ENCODE measurements at regions not wholly inside any gene's neighbourhood (a gene's known extent, or its start where the extent isn't known, plus 50 kb on each side); places are given as distances from the start of the nearest gene placed in this dataset.
"Not testable (repeated sequence)": the region's sequence is repeated elsewhere in the genome, so short reads cannot be mapped to it uniquely, and the experiment has no call there.

DNA sequence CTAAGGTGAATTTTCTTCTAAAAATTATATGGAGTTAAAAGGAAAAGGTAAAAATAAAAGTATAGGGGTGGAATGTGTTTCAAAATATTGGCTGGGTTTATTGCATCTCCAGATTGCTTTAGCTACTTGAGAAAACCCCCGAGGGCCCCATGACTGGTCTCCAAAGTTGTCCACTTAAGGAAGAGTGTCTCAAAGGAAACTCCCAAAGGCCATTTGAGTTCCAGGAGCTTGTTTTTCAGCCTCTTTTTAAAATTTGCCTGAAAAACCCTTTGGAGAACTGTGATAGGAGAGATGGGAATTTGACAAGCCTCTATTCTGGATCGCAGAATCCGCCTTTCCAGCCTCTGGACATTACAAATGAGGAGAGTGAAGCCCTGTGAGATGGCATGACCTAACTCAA lies 225.6 kb downstream of the ZNF326 start:
- H3K27ac Mint-ChIP-seq: no peak overlapping the region
- ATAC-seq: no peak
- H3K36me3 Mint-ChIP-seq: no peaks in the 10 kb centered on the region
- no peaks in the 10 kb centered on the region for H3K27me3 Mint-ChIP-seq
- peaks cover 10% of the 10 kb centered on the region for H3K9me3 Mint-ChIP-seq
- no peak overlapping the region for H3K4me3 Mint-ChIP-seq
- H3K4me1 Mint-ChIP-seq: no peaks in the 10 kb centered on the region

DNA sequence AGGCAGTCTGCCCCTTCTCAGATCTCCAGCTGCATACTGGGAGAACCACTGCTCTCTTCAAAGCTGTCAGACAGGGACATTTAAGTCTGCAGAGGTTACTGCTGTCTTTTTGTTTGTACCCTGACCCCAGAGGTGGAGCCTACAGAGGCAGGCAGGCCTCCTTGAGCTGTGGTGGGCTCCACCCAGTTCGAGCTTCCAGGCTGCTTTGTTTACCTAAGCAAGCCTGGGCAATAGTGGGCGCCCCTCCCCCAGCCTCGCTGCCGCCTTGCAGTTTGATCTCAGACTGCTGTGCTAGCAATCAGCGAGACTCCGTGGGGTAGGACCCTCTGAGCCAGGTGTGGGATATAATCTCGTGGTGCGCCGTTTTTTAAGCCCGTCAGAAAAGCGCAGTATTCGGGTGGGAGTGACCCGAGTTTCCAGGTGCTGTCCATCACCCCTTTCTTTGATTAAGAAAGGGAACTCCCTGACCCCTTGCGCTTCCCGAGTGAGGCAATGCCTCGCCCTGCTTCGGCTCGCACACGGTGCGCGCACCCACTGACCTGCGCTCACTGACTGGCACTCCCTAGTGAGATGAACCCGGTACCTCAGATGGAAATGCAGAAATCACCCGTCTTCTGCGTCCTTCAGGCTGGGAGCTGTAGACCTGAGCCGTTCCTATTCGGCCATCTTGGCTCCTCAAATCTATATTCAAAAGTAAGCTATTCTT lies 224.4 kb downstream of the ZNF326 start:
- H3K36me3 Mint-ChIP-seq, H3K4me1 Mint-ChIP-seq, H3K9me3 Mint-ChIP-seq, H3K27me3 Mint-ChIP-seq, ATAC-seq, H3K4me3 Mint-ChIP-seq, H3K27ac Mint-ChIP-seq: not testable (repeated sequence)

DNA sequence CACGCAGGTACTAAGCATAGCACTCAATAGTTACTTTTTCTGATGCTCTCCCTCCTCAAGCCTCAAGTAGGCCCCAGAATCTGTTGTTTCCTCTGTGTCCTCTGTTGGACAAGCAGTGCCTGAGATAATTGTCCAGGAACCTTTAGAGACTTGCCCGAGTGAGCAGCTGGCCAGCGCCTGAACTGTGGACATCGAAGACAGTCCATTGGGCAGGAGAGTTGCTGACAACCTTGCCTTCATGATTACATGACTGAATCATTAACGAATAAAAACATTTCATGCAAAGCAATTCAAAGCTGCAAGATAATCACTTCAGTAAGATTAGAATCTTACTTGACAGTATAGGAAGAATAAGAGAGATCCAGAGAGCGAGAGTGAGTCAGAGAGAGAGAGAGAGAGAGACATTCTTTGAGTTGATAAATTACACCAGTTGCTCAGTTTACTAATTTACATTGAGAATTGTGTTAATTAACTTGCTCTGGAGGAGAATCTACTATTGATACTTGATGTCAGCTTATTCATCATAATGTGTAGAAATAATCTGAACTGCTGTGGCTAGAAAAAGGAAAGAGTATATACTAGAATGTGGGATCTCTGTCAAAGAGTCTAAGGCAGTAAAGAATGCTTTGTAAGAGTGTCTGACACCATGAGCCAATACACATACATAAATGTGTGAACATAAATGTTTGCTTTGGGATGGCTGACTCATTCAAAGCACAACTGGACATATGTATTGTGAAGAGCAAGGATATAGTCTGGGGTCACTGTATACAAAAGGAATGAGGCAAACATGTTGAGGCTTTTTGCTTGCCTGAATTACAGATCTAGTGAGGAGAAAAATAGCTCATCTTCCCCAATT lies 216.0 kb downstream of the ZNF326 start:
- Mint-ChIP-seq H3K27ac (no peak overlapping the region), H3K36me3 (no peaks in the 10 kb centered on the region), H3K9me3 (no peaks in the 10 kb centered on the region), H3K4me3 (no peak overlapping the region), H3K4me1 (no peaks in the 10 kb centered on the region), H3K27me3 (no peaks in the 10 kb centered on the region)
- ATAC-seq: no peak

DNA sequence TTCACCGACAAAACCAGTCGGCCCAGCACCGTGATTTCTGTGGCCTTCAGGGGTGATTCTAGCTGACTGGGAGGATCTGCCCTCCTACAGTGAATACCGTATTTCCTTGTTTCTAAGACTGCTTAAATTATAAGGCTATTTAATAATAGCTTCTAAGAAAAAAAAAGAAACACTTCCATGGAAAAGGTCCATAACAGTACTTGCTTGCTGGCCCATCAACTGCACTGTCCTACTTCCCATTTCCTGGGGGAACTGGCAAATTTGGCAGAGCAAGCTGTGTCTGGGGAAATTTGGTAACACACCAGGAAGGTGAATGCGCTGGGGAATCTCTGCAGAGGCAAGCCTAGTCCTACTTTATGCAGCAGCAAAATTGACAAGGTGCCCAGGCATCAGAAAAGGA lies 214.0 kb downstream of the ZNF326 start:
- no peaks in the 10 kb centered on the region for H3K9me3 Mint-ChIP-seq
- no peaks in the 10 kb centered on the region for H3K27me3 Mint-ChIP-seq
- H3K4me1 Mint-ChIP-seq: no peaks in the 10 kb centered on the region
- H3K27ac Mint-ChIP-seq: no peak overlapping the region
- no peak overlapping the region for H3K4me3 Mint-ChIP-seq
- no peaks in the 10 kb centered on the region for H3K36me3 Mint-ChIP-seq
- no peak for ATAC-seq

DNA sequence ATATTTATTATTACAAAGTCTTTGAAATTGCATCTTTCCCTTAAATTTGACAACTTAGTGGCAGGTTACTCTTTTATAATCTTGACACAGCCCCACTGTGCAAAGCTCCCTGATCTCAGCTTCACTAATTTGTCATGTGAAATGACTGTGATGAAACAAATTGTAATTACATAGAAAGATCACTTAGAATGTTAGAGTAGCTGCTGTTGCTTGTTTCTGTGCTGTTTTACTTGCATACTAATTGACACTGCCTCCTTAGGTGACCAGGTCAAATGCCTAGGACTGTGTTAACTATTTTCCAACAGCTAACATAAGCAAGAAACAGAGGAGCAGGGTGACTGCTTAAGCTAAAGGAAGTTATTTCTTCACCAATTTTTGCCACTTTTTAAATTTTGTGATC lies 211.3 kb downstream of the ZNF326 start:
- H3K9me3 Mint-ChIP-seq: peaks cover 5% of the 10 kb centered on the region
- no peak overlapping the region for H3K4me3 Mint-ChIP-seq
- no peaks in the 10 kb centered on the region for H3K4me1 Mint-ChIP-seq
- H3K27ac Mint-ChIP-seq: no peak overlapping the region
- no peaks in the 10 kb centered on the region for H3K27me3 Mint-ChIP-seq
- H3K36me3 Mint-ChIP-seq: no peaks in the 10 kb centered on the region
- ATAC-seq: no peak

DNA sequence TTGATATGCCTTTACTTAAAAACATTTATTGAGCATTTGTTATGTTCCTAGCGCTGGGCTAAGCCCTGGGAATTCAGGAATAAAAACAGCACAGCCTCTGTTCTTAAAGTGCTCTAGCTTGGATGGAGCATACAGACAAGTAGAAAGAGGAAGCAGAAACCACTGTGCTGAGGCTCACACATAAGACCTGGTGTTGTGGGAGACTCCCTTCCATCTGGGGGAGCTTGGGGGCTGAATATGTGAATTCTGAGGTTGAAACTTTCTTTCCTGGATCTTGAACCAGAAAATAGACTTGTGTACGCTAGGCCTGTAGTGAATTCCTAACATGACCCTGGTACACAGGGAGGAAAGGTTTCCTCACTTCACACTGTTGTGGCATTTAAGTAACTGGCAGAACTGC lies 209.9 kb downstream of the ZNF326 start:
- no peak overlapping the region for H3K4me3 Mint-ChIP-seq
- H3K27ac Mint-ChIP-seq: no peak overlapping the region
- peaks cover 5% of the 10 kb centered on the region for H3K9me3 Mint-ChIP-seq
- H3K36me3 Mint-ChIP-seq: no peaks in the 10 kb centered on the region
- no peaks in the 10 kb centered on the region for H3K4me1 Mint-ChIP-seq
- ATAC-seq: no peak
- no peaks in the 10 kb centered on the region for H3K27me3 Mint-ChIP-seq

DNA sequence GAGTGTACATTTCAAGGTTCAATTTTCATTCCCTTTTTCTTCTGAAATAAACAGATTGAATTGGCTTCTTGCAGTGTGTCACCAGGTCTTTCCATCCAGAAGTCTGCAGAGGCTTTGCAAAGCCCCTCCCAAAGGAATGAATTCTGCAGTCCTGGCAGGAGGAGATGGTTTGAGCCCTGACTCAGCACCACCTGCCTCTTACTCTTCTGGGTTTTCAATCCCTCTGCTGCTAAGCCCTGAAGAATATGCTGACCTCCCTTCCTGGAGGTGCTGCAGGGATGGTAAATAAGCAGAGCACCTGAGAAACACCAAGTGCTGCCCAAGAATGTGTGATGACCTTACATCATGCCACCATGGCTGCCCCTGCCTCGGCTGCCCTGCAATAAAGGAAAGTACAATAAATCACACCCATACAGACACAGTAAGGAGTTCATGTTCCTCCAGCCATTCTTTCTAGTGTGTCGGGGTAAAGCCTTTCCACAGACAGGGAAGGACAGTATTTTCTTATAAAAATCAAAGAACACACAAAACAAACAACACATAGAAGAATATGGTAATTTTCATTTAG lies 209.2 kb downstream of the ZNF326 start:
- ATAC-seq: no peak
- no peaks in the 10 kb centered on the region for H3K27me3 Mint-ChIP-seq
- no peaks in the 10 kb centered on the region for H3K36me3 Mint-ChIP-seq
- H3K9me3 Mint-ChIP-seq: peaks cover 5% of the 10 kb centered on the region
- H3K4me3 Mint-ChIP-seq: no peak overlapping the region
- H3K27ac Mint-ChIP-seq: no peak overlapping the region
- no peaks in the 10 kb centered on the region for H3K4me1 Mint-ChIP-seq

DNA sequence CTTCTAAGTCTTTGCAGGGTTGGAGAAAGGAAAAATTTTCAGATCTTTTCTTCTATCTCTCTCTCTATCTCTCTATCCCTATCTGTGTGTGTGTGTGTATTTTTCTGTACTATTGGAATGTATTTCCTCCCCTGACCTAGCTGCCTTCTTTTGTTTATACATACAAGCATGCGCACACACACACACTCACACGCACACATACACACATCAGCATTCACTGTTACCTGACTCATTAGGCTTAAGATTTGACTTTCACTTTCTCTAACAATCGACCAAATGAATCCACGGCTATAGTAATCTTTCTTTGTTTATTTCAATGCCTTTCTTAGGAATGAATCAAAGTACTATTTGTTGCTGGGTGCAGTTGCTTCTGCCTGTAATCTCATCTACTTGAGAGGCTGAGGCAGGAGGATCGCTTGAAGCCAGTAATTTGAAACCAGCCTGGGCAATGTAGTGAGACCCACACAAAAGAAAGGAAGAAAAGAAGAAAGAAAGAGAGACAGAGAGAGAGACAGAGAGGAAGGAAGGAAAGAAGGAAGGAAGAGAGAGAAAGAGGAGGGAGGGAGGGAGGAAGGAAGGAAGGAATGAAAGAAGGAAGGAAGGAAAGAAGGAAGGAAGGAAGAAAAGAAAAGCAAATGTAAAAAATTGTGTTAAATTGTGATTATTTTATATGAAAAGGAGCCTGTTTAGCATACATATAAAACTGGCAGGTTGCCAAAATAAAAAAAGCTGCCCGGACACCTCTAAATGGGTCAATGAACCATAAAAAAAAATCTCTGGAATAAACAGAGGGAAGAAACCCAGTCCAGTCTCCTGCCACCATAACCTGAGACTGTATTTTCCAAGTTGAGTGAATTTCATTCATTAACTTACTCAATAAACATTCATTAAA lies 206.8 kb downstream of the ZNF326 start:
- peaks cover 5% of the 10 kb centered on the region for H3K9me3 Mint-ChIP-seq
- no peak overlapping the region for H3K27ac Mint-ChIP-seq
- H3K27me3 Mint-ChIP-seq: no peaks in the 10 kb centered on the region
- H3K4me3 Mint-ChIP-seq: no peak overlapping the region
- no peaks in the 10 kb centered on the region for H3K36me3 Mint-ChIP-seq
- H3K4me1 Mint-ChIP-seq: no peaks in the 10 kb centered on the region
- no peak for ATAC-seq

DNA sequence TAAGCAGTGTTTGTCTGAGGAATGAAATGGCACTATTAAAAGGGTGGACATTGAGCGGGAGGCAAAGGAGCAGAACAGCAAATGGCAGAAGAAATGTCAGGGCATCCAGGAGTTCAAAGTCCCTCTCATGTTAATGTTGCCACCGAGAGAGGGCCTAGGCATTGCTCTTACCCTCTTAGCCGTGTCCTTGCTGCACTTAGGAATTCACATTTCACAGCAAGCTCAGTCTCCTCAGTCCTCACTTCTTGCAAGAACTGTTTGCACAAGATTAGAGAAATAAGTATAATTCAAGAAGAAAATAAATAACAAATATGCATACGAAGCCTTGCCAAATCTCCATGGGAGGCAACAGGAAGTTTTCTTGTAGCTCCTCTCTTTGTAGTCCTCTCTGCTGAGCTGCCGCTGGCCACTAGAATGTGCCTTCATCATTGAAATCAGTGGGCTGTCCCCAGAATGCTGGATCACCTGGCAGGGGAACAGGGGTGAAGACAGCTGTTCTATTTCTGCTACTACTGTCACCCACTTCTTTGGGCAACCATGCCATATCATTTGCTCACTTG lies 205.8 kb downstream of the ZNF326 start:
- Mint-ChIP-seq H3K27ac (no peak overlapping the region), H3K4me1 (no peaks in the 10 kb centered on the region), H3K4me3 (no peak overlapping the region), H3K27me3 (no peaks in the 10 kb centered on the region), H3K36me3 (no peaks in the 10 kb centered on the region), H3K9me3 (peaks cover 5% of the 10 kb centered on the region)
- no peak for ATAC-seq

DNA sequence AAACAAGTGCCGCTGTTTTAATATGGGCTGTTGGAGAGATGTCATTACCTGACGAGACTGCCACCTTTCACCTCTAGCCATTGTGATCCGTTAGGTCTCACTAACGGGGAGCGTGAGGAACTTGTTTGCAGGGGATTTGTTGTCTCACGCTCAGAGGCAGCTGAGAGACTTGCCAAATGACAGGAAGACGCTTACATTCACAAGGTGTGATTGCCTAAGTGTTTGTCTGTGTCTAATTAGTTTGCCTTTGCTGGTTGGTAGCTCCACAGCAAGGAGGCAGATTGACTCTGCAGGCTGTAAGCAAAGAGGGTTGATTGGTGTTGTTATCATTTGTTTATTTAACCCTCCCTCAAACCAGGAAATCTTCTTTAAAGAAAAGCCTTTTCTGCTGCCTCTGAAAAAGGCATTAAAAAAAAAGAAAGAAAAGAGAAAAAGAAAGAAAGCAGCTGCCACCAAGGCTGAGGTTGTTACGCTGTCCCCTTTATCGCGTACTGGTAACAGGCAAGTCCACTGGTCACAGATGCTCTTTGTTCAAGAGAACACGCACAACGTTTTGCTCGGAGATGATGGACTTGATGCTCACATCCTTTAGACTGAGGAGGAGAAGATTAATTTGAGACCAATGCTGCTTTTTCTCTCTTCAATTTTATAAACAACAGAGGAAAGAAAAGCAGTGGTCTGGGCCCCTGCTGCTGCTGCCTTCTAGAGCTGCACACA lies 203.9 kb downstream of the ZNF326 start:
- H3K9me3 Mint-ChIP-seq: peaks cover 5% of the 10 kb centered on the region
- H3K4me3 Mint-ChIP-seq: no peak overlapping the region
- no peaks in the 10 kb centered on the region for H3K27me3 Mint-ChIP-seq

DNA sequence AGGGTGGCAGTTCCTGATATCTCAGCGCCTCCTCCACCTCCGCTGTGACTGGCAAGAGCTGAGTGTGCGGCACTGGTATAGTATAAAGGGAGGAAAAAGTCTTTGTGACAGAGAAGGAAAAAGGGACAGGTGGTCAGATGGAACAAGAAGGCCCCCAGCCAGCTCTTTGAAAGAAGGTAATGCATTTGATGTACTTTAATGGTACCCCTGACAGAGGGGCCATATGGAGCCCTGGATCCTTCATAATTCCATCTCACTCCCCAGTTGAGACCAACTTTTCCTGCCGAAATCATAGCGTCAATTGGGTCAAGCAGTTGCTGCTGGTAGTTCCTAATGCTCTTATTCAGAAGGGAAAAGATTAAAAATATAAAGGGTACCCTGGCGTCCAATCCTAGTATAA lies 198.2 kb downstream of the ZNF326 start:
- H3K27me3 Mint-ChIP-seq: no peaks in the 10 kb centered on the region
- no peak overlapping the region for H3K27ac Mint-ChIP-seq
- no peak overlapping the region for H3K4me3 Mint-ChIP-seq

More for the DNA sequence above, 203.9 kb downstream of the ZNF326 start:
- H3K36me3 Mint-ChIP-seq: no peaks in the 10 kb centered on the region
- H3K4me1 Mint-ChIP-seq: no peaks in the 10 kb centered on the region
- no peak for ATAC-seq
- no peak overlapping the region for H3K27ac Mint-ChIP-seq

DNA sequence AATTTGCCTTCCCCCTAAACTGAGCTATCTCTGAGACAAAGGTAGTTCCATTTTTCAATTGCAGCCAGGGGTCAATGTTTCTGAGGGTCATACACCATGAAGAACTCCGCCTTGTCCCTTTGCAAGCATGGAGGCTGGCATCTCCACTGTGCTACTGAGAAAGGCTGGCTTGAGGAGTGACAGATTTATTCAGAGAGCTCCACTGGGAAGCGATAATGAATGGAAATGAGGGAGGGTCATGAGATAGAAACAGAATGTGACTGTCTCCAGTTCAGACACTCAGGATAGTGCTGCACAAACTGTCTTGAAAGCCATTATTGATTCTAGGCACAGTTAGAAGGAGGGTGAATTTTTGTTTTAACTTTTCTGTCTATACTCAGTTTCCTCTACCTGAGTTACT lies 197.5 kb downstream of the ZNF326 start:
- Mint-ChIP-seq H3K9me3 (no peaks in the 10 kb centered on the region), H3K27ac (no peak overlapping the region), H3K27me3 (no peaks in the 10 kb centered on the region), H3K4me3 (no peak overlapping the region), H3K36me3 (no peaks in the 10 kb centered on the region), H3K4me1 (no peaks in the 10 kb centered on the region)
- ATAC-seq: no peak

More for the DNA sequence above, 198.2 kb downstream of the ZNF326 start:
- no peaks in the 10 kb centered on the region for H3K36me3 Mint-ChIP-seq
- no peak for ATAC-seq
- H3K9me3 Mint-ChIP-seq: no peaks in the 10 kb centered on the region
- no peaks in the 10 kb centered on the region for H3K4me1 Mint-ChIP-seq

DNA sequence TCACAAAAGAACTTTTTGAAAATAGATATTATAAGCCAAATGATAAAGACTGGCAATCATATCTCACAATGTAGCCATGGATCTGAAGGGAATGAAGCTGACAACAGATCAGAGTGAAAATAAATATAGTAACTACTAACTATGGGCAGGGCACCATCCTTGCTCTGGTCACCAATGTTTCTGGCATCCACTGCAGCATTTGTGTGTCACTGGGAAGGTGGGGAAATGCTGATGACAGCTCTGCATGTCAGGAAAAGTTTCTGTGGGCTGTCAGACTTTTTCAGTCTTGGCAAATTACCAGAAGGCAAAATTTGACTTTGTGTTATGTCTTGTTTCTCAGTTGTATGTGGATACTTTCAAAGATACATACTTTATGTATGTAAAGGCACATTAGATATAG lies 195.6 kb downstream of the ZNF326 start:
- H3K4me1 Mint-ChIP-seq: no peaks in the 10 kb centered on the region
- peaks cover 2% of the 10 kb centered on the region for H3K9me3 Mint-ChIP-seq
- no peaks in the 10 kb centered on the region for H3K36me3 Mint-ChIP-seq
- H3K27me3 Mint-ChIP-seq: no peaks in the 10 kb centered on the region
- no peak overlapping the region for H3K27ac Mint-ChIP-seq
- no peak overlapping the region for H3K4me3 Mint-ChIP-seq
- ATAC-seq: no peak

DNA sequence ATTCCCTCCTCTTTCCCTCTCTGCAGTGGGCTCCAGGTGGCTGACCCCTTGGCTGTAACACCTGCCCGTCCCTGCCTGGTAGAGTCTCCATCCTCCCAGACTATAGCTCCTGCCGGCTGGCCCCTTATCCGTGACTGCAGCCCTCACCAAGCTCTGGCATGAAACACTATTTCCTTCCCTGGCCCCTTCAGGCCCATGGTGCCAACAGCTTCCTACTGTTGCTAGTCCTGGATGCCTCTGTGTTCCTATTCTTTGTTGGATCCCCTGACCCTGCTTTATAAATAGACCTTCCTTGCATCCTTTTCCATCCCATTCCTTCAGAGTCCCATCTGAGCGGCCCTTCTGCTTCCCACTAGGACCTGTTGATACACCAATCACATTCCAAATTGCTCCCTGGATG lies 195.0 kb downstream of the ZNF326 start:
- no peaks in the 10 kb centered on the region for H3K27me3 Mint-ChIP-seq
- H3K27ac Mint-ChIP-seq: no peak overlapping the region
- H3K36me3 Mint-ChIP-seq: no peaks in the 10 kb centered on the region
- no peak for ATAC-seq
- no peaks in the 10 kb centered on the region for H3K4me1 Mint-ChIP-seq
- H3K4me3 Mint-ChIP-seq: no peak overlapping the region
- H3K9me3 Mint-ChIP-seq: peaks cover 3% of the 10 kb centered on the region

Data from stimulated activated memory B cell treated with anti-CD40 and anti-IgM and Interleukin-4, amounts not matched to agents 10 μg/mL and 1 μg/mL and 100 μg/mL, for 72 hours (primary cell).